ENCODE measurements at regions not wholly inside any gene's neighbourhood (a gene's known extent, or its start where the extent isn't known, plus 50 kb on each side); places are given as distances from the start of the nearest gene placed in this dataset.
"Not testable (repeated sequence)": the region's sequence is repeated elsewhere in the genome, so short reads cannot be mapped to it uniquely, and the experiment has no call there.

DNA sequence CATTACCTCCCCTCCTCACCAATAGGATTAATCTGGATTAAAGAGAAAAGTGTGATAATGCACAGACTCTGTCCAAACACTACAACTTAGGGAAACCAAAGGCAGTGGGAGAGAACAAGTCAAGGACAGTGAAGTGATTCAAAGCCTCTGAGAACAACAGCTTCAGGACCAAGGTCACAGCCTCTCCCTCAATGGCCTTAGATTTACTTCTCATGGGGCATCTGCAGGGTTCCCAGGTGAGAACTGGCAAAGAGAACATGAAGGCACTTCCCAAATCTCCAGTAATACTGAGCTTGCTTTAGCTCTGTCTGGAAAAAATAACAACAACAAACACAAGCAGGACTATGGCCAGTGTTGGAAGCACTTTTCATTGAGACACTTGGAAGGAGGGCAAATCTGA lies 99.8 kb upstream of the GOLGA6L22 start:
- H3K36me3 ChIP-seq; ATAC-seq; H3K27me3 ChIP-seq; H3K4me1 ChIP-seq; H3K27ac ChIP-seq; H3K9me3 ChIP-seq; DNase-seq; intact Hi-C loops (cut with DNase I); H3K4me3 ChIP-seq: not testable (repeated sequence)

DNA sequence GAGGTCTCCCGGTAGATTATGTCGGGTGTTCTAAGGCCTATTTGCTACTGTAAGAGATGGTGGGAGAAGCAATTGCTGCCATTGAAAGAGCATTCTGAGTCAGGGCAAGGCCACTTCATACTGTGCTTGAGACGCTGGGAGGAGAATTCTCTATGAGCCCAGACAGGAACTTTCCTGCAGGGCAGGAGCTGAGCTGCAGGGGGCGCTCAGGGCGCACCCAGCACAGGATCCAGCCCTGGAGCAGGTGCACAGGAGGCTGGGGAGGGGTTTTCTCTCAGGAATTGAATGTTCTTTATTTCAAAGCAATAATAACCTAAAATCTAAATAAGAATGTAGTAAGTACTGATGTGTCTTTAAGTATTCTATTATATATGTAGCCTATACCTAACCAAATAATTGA lies 99.1 kb upstream of the GOLGA6L22 start:
- 0 to 6% (median 6%) methylated on average over 2 of the region's 5 CpGs; no CpG with 5 or more reads in 1 of the 4 donors for WGBS, 4 donors
- H3K27me3 ChIP-seq; H3K9me3 ChIP-seq; H3K4me1 ChIP-seq; intact Hi-C loops (cut with DNase I); H3K27ac ChIP-seq; H3K36me3 ChIP-seq; H3K4me3 ChIP-seq; DNase-seq; ATAC-seq: not testable (repeated sequence)

DNA sequence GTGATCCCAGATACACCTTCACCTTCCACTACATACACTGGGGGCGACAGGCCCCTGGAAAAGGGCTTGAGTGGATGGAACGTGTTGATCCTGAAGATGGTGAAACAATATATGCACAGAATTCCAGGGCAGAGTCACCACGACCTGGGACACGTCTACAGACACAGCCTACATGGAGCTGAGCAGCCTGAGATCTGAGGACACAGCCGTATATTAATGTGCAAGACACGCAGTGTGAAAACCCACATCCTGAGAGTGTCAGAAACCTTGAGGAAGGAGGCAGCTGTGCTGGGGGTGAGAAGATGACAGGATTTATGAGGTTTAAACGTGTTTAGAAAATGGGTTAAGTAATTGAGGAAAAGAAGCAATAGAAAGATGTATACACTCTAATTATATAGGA lies 98.0 kb upstream of the GOLGA6L22 start:
- H3K4me3 ChIP-seq; H3K4me1 ChIP-seq; DNase-seq; H3K27me3 ChIP-seq; ATAC-seq; H3K9me3 ChIP-seq; H3K36me3 ChIP-seq; intact Hi-C loops (cut with DNase I); H3K27ac ChIP-seq: not testable (repeated sequence)
- WGBS, 4 donors = 44 to 63% methylated on average over 5 of the region's 7 CpGs; no CpG with 5 or more reads in 2 of the 4 donors

DNA sequence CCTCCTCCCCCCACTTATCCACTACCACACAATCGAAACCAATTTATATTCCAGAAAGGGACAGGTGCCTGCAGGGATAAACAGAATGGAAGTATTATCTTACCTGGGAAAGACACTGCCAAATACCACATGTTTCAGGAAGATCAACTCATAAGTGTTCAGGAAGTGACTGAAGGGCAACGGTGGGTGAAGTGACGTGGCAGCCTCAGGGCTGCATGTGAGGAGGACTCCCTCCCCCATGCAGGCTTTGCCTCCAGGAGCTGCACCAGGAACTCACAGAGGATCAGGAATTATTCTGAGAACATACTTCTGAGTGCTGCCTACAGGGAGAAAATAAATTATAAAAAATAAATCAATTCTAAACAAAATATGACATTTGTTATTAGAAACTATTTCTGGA lies 96.2 kb upstream of the GOLGA6L22 start:
- ATAC-seq; intact Hi-C loops (cut with DNase I); H3K27ac ChIP-seq; H3K4me3 ChIP-seq; H3K9me3 ChIP-seq; H3K27me3 ChIP-seq; H3K36me3 ChIP-seq; H3K4me1 ChIP-seq; DNase-seq: not testable (repeated sequence)
- 28 to 63% methylated on average over 2 of the region's 3 CpGs; no CpG with 5 or more reads in 2 of the 4 donors for WGBS, 4 donors

DNA sequence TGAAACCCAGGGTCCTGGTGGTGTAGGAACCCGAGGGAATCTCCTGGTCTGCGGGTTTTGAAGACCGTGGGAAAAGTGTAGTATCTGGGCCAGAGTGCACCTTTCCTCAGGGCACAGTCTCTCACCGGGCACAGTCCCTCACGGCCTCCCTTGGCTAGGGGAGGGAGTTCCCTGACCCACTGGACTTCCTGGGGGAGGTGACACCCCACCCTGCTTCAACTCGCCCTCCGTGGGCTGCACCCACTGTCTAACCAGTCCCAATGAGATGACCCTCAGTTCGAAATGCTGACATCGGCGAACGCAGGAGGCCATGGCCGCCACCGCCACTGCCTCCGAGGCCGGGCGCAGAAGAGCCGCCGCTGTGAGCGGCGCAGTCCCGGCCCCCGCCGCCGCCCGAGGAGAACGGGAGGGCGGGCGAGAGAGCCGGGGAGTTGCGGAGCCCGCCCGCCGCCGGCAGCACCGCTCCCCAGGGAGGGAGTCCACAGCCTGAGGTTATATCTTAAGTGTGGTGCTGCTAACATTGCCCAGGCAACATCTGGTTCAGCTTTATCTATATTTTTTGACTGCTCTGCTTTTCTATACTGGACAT lies 87.4 kb upstream of the GOLGA6L22 start:
- H3K36me3 ChIP-seq; H3K27me3 ChIP-seq; H3K27ac ChIP-seq; H3K4me3 ChIP-seq; H3K9me3 ChIP-seq; DNase-seq; intact Hi-C loops (cut with DNase I); H3K4me1 ChIP-seq: not testable (repeated sequence)
- WGBS, 4 donors = 43 to 68% (median 52%) methylated on average over 7 to 16 of the region's 35 CpGs
- ATAC-seq = peak in 3 of 4 donors; percentile 30 to 64 (median 57)

DNA sequence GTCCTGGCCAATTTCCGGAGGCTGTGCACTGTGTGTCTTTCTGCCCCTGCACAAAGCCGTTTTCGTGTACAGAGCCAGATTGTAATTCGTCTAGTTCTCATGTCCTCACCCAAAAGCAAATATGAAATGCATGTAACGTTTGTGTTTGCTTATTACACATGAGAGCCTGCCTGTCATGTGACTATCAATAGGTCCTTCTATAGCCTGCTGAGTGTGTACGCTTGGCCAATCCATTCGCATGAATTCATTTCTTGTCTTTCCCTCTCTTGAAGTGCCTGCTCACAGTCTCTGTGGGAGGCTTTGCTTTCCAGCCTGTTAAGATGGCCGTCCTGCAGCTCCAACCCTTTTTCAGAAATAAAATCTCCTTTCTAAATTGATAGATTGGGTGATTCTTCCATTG lies 84.2 kb upstream of the GOLGA6L22 start:
- H3K4me1 ChIP-seq; H3K27ac ChIP-seq; DNase-seq; H3K36me3 ChIP-seq; ATAC-seq; H3K9me3 ChIP-seq; H3K27me3 ChIP-seq; intact Hi-C loops (cut with DNase I); H3K4me3 ChIP-seq: not testable (repeated sequence)
- WGBS, 4 donors = 71 to 81% methylated on average over 4 of the region's 8 CpGs; no CpG with 5 or more reads in 2 of the 4 donors

DNA sequence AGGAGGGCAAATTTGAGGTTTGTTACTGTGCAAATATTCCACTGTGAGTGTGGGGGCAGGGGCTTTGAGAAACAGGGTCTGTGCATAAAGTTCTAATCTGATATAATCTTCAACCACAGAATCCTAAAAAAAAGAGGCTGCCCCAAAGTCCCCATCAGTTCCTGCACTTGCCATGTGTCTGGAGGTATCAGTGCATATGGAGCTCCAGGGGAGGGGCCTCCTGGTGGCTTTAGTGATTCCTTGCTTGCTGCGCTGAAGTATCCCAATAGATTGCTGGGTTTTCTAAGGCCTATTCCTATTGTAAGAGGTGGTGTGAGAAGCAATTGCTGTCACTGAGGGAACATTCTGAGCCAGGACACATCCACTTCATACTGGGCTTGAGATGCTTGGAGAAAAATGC lies 82.9 kb upstream of the GOLGA6L22 start:
- H3K27ac ChIP-seq; ATAC-seq; H3K27me3 ChIP-seq; H3K9me3 ChIP-seq; H3K4me3 ChIP-seq; intact Hi-C loops (cut with DNase I); DNase-seq; H3K36me3 ChIP-seq; H3K4me1 ChIP-seq: not testable (repeated sequence)
- WGBS, 4 donors = 94% methylated on average over 1 of the region's 1 CpG; no CpG with 5 or more reads in 3 of the 4 donors

DNA sequence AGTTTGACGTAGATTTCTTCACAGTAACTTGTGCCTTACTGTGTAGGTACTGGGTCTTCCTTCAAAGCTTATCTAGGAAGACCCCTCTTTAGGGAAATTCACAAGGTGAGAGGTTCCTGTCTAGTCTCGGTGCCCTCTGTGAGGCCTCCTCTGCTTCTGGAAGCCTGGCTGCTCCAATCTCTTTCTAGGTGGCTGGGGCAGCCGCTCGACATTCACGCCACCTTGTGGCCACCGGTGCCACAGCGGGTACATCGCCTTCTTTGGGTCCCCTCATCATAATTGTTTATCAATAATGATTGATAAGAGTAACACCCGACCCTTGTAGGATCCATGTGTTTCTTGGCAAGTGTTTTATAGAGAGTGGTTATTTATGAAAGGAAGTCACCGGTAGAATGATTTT lies 80.8 kb upstream of the GOLGA6L22 start:
- H3K4me1 ChIP-seq; H3K4me3 ChIP-seq; ATAC-seq; H3K27ac ChIP-seq; H3K36me3 ChIP-seq; H3K27me3 ChIP-seq; intact Hi-C loops (cut with DNase I); H3K9me3 ChIP-seq; DNase-seq: not testable (repeated sequence)
- no CpG with 5 or more reads among the region's 10 CpGs for WGBS, 4 donors

DNA sequence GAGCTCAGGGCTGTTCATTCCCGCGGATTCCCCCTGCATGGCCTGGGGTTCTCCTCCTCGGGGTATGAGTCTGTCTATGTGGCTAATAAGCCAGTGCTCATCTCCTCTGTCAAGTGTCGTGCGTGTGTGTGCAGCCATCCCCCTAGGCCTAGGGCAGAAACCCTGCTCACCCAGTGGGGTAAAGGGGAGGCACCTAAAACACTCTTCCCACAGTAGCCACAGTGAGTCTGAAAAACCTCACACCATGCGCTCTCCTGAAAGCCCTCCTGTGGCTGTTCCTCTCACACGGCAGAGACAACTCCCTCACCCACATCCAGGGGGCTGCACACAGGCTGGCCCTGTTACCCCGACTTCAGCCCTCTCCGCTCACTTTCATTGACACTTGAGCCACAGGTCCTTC lies 71.0 kb upstream of the GOLGA6L22 start:
- ATAC-seq; DNase-seq; intact Hi-C loops (cut with DNase I); H3K4me3 ChIP-seq; H3K4me1 ChIP-seq; H3K27ac ChIP-seq; H3K36me3 ChIP-seq; H3K9me3 ChIP-seq; H3K27me3 ChIP-seq: not testable (repeated sequence)
- WGBS, 4 donors = 92% methylated on average over 5 of the region's 9 CpGs; no CpG with 5 or more reads in 3 of the 4 donors

DNA sequence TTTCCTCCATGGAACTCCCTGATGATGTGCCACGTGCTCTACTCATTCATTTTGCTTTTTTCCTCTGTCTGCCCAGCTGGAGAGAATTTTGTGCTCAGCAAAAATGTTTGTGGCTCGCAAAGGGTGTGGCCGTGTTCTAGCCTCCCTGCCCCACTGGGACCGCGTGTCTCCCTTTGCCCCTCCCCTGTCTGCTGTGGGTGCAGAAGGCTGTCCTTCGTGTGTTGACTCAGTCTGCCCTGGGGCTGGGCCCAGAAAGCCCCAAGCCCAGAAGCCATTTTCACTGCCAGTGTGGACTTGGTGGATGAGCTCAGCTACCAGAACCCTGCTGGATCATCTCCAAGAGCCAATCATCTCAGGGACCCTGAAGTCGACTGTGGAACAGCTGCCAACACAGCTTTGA lies 70.3 kb upstream of the GOLGA6L22 start:
- H3K4me3 ChIP-seq; H3K36me3 ChIP-seq; H3K4me1 ChIP-seq; H3K9me3 ChIP-seq; H3K27ac ChIP-seq; H3K27me3 ChIP-seq; intact Hi-C loops (cut with DNase I): not testable (repeated sequence)
- peak in 2 of 5 donors; percentile 20 to 21 for DNase-seq
- peak in 2 of 4 donors; percentile 55 to 67 for ATAC-seq
- 11 to 65% methylated on average over 3 of the region's 7 CpGs; no CpG with 5 or more reads in 2 of the 4 donors for WGBS, 4 donors

DNA sequence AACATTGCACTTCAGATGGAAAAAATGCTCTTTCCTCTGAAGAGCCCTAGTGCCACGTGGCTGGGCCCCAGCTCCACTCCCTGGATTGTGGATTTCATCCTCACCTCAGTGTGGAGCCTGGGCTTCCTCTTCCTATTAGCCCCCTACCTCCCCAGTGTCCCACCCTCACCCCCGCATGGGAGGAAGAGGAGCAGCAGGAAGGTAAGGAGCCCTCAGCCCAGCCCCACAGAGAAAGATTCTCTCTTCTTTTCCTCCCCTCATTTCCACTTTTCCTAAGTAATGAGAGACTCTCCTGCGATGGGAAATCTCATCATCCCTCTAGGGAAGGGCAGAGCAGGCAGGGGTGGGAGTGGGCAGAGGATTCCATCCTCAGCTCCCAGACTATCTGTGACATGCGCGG lies 57.5 kb upstream of the GOLGA6L22 start:
- 67 to 83% (median 72%) methylated on average over 1 to 2 of the region's 5 CpGs for WGBS, 4 donors
- peak in 1 of 4 donors; percentile 16 for ATAC-seq
- H3K4me1 ChIP-seq; intact Hi-C loops (cut with DNase I); H3K36me3 ChIP-seq; H3K27ac ChIP-seq; H3K4me3 ChIP-seq; H3K9me3 ChIP-seq; DNase-seq; H3K27me3 ChIP-seq: not testable (repeated sequence)

DNA sequence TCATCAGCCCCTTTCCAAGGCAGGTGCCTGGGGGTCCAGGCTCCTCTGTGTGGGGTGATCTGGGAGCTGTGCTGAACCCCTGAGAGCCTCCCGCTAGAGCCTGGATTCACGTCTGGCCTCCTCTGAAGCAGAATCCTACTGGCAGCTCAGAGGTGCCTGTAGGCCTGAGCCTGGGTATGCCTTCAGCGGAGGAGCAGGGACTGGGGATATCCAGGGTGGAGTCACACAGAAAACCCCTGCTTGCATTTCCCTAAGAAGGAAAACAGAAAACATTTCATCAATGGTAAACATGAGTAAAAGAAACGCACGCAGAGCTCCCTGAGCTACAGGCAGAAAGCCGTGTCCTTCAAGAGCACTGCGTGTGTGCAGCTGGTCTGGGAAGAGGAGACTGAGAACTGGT lies 57.0 kb upstream of the GOLGA6L22 start:
- ATAC-seq; H3K36me3 ChIP-seq; H3K4me1 ChIP-seq; H3K27me3 ChIP-seq; intact Hi-C loops (cut with DNase I); H3K9me3 ChIP-seq; H3K27ac ChIP-seq; H3K4me3 ChIP-seq: not testable (repeated sequence)
- WGBS, 4 donors = 73 to 91% (median 90%) methylated on average over 1 to 2 of the region's 7 CpGs
- DNase-seq = peak in 1 of 5 donors; percentile 4
